ENCODE measurements at regions not wholly inside any gene's neighbourhood (a gene's known extent, or its start where the extent isn't known, plus 50 kb on each side); places are given as distances from the start of the nearest gene placed in this dataset.

DNA sequence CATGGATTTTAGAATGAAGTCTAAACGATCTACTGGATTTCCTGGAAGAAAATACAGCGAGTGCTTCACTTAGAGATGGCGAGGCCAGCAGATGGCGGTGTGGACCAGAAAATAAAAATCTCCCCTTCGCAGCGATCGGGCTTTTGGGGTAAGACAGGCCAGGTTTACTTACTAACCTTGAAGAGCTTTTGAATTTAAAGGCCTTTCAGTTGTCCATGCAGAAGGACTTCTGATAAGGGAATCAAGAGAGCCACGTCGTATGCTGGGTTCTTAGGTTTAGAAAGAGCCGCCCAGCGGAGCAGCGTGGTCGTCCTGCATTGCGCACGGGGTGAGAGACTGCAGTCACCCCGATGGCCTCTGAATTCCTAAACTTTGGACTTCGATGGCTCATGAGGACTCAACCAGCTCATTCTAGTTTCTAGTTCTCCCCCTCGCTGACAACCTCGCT, 125.2 kb upstream of the RALGAPA2 start:
- ATAC-seq (ENCODE audit: low read depth), result peak; percentile 62; the same call in 2 of the 3 replicates
- Histone ChIP-seq H3K27me3 (ENCODE audit: insufficient read depth, poor library complexity, severe bottlenecking) (peaks cover 19% of the 10 kb centered on the region), H3K9me3 (ENCODE audit: severe bottlenecking) (no peaks in the 10 kb centered on the region), H3K36me3 (ENCODE audit: low read depth) (no peaks in the 10 kb centered on the region), H3K4me1 (ENCODE audit: insufficient read depth, poor library complexity, severe bottlenecking) (no peaks in the 10 kb centered on the region), H3K27ac (ENCODE audit: poor library complexity, severe bottlenecking) (no peak overlapping the region), H3K4me3 (ENCODE audit: severe bottlenecking) (no peak overlapping the region)
- TF ChIP-seq, protein P1, sequence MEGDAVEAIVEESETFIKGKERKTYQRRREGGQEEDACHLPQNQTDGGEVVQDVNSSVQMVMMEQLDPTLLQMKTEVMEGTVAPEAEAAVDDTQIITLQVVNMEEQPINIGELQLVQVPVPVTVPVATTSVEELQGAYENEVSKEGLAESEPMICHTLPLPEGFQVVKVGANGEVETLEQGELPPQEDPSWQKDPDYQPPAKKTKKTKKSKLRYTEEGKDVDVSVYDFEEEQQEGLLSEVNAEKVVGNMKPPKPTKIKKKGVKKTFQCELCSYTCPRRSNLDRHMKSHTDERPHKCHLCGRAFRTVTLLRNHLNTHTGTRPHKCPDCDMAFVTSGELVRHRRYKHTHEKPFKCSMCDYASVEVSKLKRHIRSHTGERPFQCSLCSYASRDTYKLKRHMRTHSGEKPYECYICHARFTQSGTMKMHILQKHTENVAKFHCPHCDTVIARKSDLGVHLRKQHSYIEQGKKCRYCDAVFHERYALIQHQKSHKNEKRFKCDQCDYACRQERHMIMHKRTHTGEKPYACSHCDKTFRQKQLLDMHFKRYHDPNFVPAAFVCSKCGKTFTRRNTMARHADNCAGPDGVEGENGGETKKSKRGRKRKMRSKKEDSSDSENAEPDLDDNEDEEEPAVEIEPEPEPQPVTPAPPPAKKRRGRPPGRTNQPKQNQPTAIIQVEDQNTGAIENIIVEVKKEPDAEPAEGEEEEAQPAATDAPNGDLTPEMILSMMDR (IDR thresholded peaks at IDR 0.05; ENCODE audit: poor library complexity, severe bottlenecking), result peak; percentile 86
- DNase-seq (ENCODE audit: low spot score), result no peak

- H3K4me1 ChIP-seq (ENCODE audit: insufficient read depth, poor library complexity, severe bottlenecking), result no peaks in the 10 kb centered on the region
- H3K27me3 ChIP-seq (ENCODE audit: insufficient read depth, poor library complexity, severe bottlenecking), result peaks cover 19% of the 10 kb centered on the region
- H3K9me3 ChIP-seq (ENCODE audit: severe bottlenecking), result no peaks in the 10 kb centered on the region
- no peak overlapping the region for H3K27ac ChIP-seq (ENCODE audit: poor library complexity, severe bottlenecking)
- H3K4me3 ChIP-seq (ENCODE audit: severe bottlenecking), result no peak overlapping the region
- TF ChIP-seq, protein P1 (IDR thresholded peaks at IDR 0.05; ENCODE audit: poor library complexity, severe bottlenecking), result no peak
- no peaks in the 10 kb centered on the region for H3K36me3 ChIP-seq (ENCODE audit: low read depth)
- no peak for ATAC-seq (ENCODE audit: low read depth)
- DNase-seq (ENCODE audit: low spot score), result no peak
These were observed 124.4 kb upstream of the RALGAPA2 start for GRCh38 chr20:20836836-20837235.

- no peaks in the 10 kb centered on the region for H3K9me3 ChIP-seq (ENCODE audit: severe bottlenecking)
- no peak overlapping the region for H3K4me3 ChIP-seq (ENCODE audit: severe bottlenecking)
- no peak for DNase-seq (ENCODE audit: low spot score)
- no peaks in the 10 kb centered on the region for H3K4me1 ChIP-seq (ENCODE audit: insufficient read depth, poor library complexity, severe bottlenecking)
- TF ChIP-seq, protein P1 (IDR thresholded peaks at IDR 0.05; ENCODE audit: poor library complexity, severe bottlenecking), result no peak
- H3K27ac ChIP-seq (ENCODE audit: poor library complexity, severe bottlenecking), result no peak overlapping the region
- no peaks in the 10 kb centered on the region for H3K36me3 ChIP-seq (ENCODE audit: low read depth)
- ATAC-seq (ENCODE audit: low read depth), result peak; percentile 28; the same call in 1 of the 3 replicates
- H3K27me3 ChIP-seq (ENCODE audit: insufficient read depth, poor library complexity, severe bottlenecking), result peaks cover 19% of the 10 kb centered on the region
These were observed 123.5 kb upstream of the RALGAPA2 start for GRCh38 chr20:20835897-20836296.

DNA sequence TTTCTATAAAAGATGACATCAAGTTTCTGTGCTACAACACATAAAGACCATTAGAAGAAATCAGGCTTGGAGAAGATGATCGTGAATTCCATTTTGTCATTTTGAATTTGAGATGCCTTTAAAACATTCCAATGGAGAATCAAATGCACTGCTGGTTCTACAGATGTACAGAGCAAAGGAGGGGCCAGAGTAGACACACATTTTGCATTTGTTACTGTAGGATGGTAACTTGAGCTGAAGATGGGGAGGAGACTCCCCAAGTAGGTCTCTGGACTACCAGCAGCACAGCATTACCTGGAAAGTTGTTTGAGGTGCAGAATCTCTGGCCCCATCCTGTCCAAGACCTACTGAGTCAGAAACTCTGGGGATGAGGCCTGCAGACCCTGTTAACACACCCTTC, 121.6 kb upstream of the RALGAPA2 start:
- H3K4me1 ChIP-seq (ENCODE audit: insufficient read depth, poor library complexity, severe bottlenecking), result no peaks in the 10 kb centered on the region
- H3K27ac ChIP-seq (ENCODE audit: poor library complexity, severe bottlenecking), result no peak overlapping the region
- no peak overlapping the region for H3K4me3 ChIP-seq (ENCODE audit: severe bottlenecking)
- no peaks in the 10 kb centered on the region for H3K9me3 ChIP-seq (ENCODE audit: severe bottlenecking)
- no peak for ATAC-seq (ENCODE audit: low read depth)
- no peak for DNase-seq (ENCODE audit: low spot score)
- peaks cover 19% of the 10 kb centered on the region for H3K27me3 ChIP-seq (ENCODE audit: insufficient read depth, poor library complexity, severe bottlenecking)
- no peaks in the 10 kb centered on the region for H3K36me3 ChIP-seq (ENCODE audit: low read depth)
- TF ChIP-seq, protein P1 (IDR thresholded peaks at IDR 0.05; ENCODE audit: poor library complexity, severe bottlenecking), result no peak

GRCh38 chr20:20832715-20833114, 120.3 kb upstream of the RALGAPA2 start:
- Histone ChIP-seq H3K27ac (ENCODE audit: poor library complexity, severe bottlenecking) (no peak overlapping the region), H3K36me3 (ENCODE audit: low read depth) (no peaks in the 10 kb centered on the region), H3K9me3 (ENCODE audit: severe bottlenecking) (no peaks in the 10 kb centered on the region), H3K27me3 (ENCODE audit: insufficient read depth, poor library complexity, severe bottlenecking) (peaks cover 19% of the 10 kb centered on the region), H3K4me1 (ENCODE audit: insufficient read depth, poor library complexity, severe bottlenecking) (no peaks in the 10 kb centered on the region), H3K4me3 (ENCODE audit: severe bottlenecking) (no peak overlapping the region)
- TF ChIP-seq, protein P1 (IDR thresholded peaks at IDR 0.05; ENCODE audit: poor library complexity, severe bottlenecking), result no peak
- DNase-seq (ENCODE audit: low spot score) (no peak), ATAC-seq (ENCODE audit: low read depth) (no peak; the same call in 2 of the 3 replicates)
